ENCODE measurements at regions not wholly inside any gene's neighbourhood (a gene's known extent, or its start where the extent isn't known, plus 50 kb on each side); places are given as distances from the start of the nearest gene placed in this dataset.

- H3K4me3 ChIP-seq (ENCODE audit: low read depth in 1 of 2, low read length in 2 of 2): no peak overlapping the region
- no peaks in the 10 kb centered on the region for H3K36me3 ChIP-seq (ENCODE audit: control insufficient read depth in 2 of 2, insufficient read depth in 2 of 2, low read length in 1 of 2)
- H3K27ac ChIP-seq (ENCODE audit: low read depth in 2 of 2, low read length in 1 of 2): no peak overlapping the region
- no peaks in the 10 kb centered on the region for H3K9me3 ChIP-seq (ENCODE audit: control insufficient read depth in 2 of 2, insufficient read depth in 1 of 2, low read depth in 1 of 2, low read length in 1 of 2)
- WGBS, 2 donors: 80 to 88% methylated on average over 2 of the region's 2 CpGs
- no peaks in the 10 kb centered on the region for H3K27me3 ChIP-seq (ENCODE audit: control insufficient read depth in 1 of 2, insufficient read depth in 2 of 2, low read length in 2 of 2)
- no peaks in the 10 kb centered on the region for H3K4me1 ChIP-seq (ENCODE audit: control insufficient read depth in 2 of 2, insufficient read depth in 2 of 2, low read length in 1 of 2)
These were observed 189.8 kb upstream of the TBC1D5 start for GRCh38 chr3:17932136-17932771.

- Histone ChIP-seq H3K27ac (ENCODE audit: low read depth in 2 of 2, low read length in 1 of 2) (no peak overlapping the region), H3K4me1 (ENCODE audit: control insufficient read depth in 2 of 2, insufficient read depth in 2 of 2, low read length in 1 of 2) (no peaks in the 10 kb centered on the region), H3K36me3 (ENCODE audit: control insufficient read depth in 2 of 2, insufficient read depth in 2 of 2, low read length in 1 of 2) (no peaks in the 10 kb centered on the region), H3K9me3 (ENCODE audit: control insufficient read depth in 2 of 2, insufficient read depth in 1 of 2, low read depth in 1 of 2, low read length in 1 of 2) (no peaks in the 10 kb centered on the region), H3K4me3 (ENCODE audit: low read depth in 1 of 2, low read length in 2 of 2) (no peak overlapping the region), H3K27me3 (ENCODE audit: control insufficient read depth in 1 of 2, insufficient read depth in 2 of 2, low read length in 2 of 2) (no peaks in the 10 kb centered on the region)
- 84 to 89% methylated on average over 1 of the region's 1 CpG for WGBS, 2 donors
These were observed 188.7 kb upstream of the TBC1D5 start for GRCh38 chr3:17931131-17931530.

GRCh38 chr3:17928502-17929145 lies 186.2 kb upstream of the TBC1D5 start:
- Histone ChIP-seq H3K4me3 (ENCODE audit: low read depth in 1 of 2, low read length in 2 of 2) (no peak overlapping the region), H3K9me3 (ENCODE audit: control insufficient read depth in 2 of 2, insufficient read depth in 1 of 2, low read depth in 1 of 2, low read length in 1 of 2) (peaks cover 0 to 2% of the 10 kb centered on the region in 2 donors), H3K36me3 (ENCODE audit: control insufficient read depth in 2 of 2, insufficient read depth in 2 of 2, low read length in 1 of 2) (no peaks in the 10 kb centered on the region), H3K27me3 (ENCODE audit: control insufficient read depth in 1 of 2, insufficient read depth in 2 of 2, low read length in 2 of 2) (no peaks in the 10 kb centered on the region), H3K27ac (ENCODE audit: low read depth in 2 of 2, low read length in 1 of 2) (no peak overlapping the region), H3K4me1 (ENCODE audit: control insufficient read depth in 2 of 2, insufficient read depth in 2 of 2, low read length in 1 of 2) (no peaks in the 10 kb centered on the region)
- 83 to 90% methylated on average over 4 of the region's 4 CpGs for WGBS, 2 donors

- no peak overlapping the region for H3K4me3 ChIP-seq (ENCODE audit: low read depth in 1 of 2, low read length in 2 of 2)
- no peak overlapping the region for H3K27ac ChIP-seq (ENCODE audit: low read depth in 2 of 2, low read length in 1 of 2)
- no peaks in the 10 kb centered on the region for H3K36me3 ChIP-seq (ENCODE audit: control insufficient read depth in 2 of 2, insufficient read depth in 2 of 2, low read length in 1 of 2)
- 72 to 89% methylated on average over 3 of the region's 3 CpGs for WGBS, 2 donors
- H3K4me1 ChIP-seq (ENCODE audit: control insufficient read depth in 2 of 2, insufficient read depth in 2 of 2, low read length in 1 of 2): no peaks in the 10 kb centered on the region
- peaks cover 0 to 2% of the 10 kb centered on the region in 2 donors for H3K9me3 ChIP-seq (ENCODE audit: control insufficient read depth in 2 of 2, insufficient read depth in 1 of 2, low read depth in 1 of 2, low read length in 1 of 2)
- H3K27me3 ChIP-seq (ENCODE audit: control insufficient read depth in 1 of 2, insufficient read depth in 2 of 2, low read length in 2 of 2): no peaks in the 10 kb centered on the region
These were observed 184.6 kb upstream of the TBC1D5 start for GRCh38 chr3:17927036-17927435.

GRCh38 chr3:17915341-17915740 lies 172.9 kb upstream of the TBC1D5 start:
- Histone ChIP-seq H3K36me3 (ENCODE audit: control insufficient read depth in 2 of 2, insufficient read depth in 2 of 2, low read length in 1 of 2) (no peaks in the 10 kb centered on the region), H3K4me3 (ENCODE audit: low read depth in 1 of 2, low read length in 2 of 2) (no peak overlapping the region), H3K27ac (ENCODE audit: low read depth in 2 of 2, low read length in 1 of 2) (no peak overlapping the region), H3K9me3 (ENCODE audit: control insufficient read depth in 2 of 2, insufficient read depth in 1 of 2, low read depth in 1 of 2, low read length in 1 of 2) (no peaks in the 10 kb centered on the region), H3K27me3 (ENCODE audit: control insufficient read depth in 1 of 2, insufficient read depth in 2 of 2, low read length in 2 of 2) (no peaks in the 10 kb centered on the region), H3K4me1 (ENCODE audit: control insufficient read depth in 2 of 2, insufficient read depth in 2 of 2, low read length in 1 of 2) (no peaks in the 10 kb centered on the region)
- WGBS, 2 donors: 81 to 83% methylated on average over 4 of the region's 4 CpGs

GRCh38 chr3:17913359-17913758 lies 170.9 kb upstream of the TBC1D5 start:
- Histone ChIP-seq H3K36me3 (ENCODE audit: control insufficient read depth in 2 of 2, insufficient read depth in 2 of 2, low read length in 1 of 2) (no peaks in the 10 kb centered on the region), H3K4me1 (ENCODE audit: control insufficient read depth in 2 of 2, insufficient read depth in 2 of 2, low read length in 1 of 2) (no peaks in the 10 kb centered on the region), H3K4me3 (ENCODE audit: low read depth in 1 of 2, low read length in 2 of 2) (no peak overlapping the region), H3K9me3 (ENCODE audit: control insufficient read depth in 2 of 2, insufficient read depth in 1 of 2, low read depth in 1 of 2, low read length in 1 of 2) (no peaks in the 10 kb centered on the region), H3K27me3 (ENCODE audit: control insufficient read depth in 1 of 2, insufficient read depth in 2 of 2, low read length in 2 of 2) (no peaks in the 10 kb centered on the region), H3K27ac (ENCODE audit: low read depth in 2 of 2, low read length in 1 of 2) (no peak overlapping the region)
- WGBS, 2 donors: 64 to 73% methylated on average over 2 of the region's 2 CpGs

GRCh38 chr3:17911986-17912760 lies 169.7 kb upstream of the TBC1D5 start:
- no peaks in the 10 kb centered on the region for H3K4me1 ChIP-seq (ENCODE audit: control insufficient read depth in 2 of 2, insufficient read depth in 2 of 2, low read length in 1 of 2)
- WGBS, 2 donors: 46 to 57% methylated on average over 8 of the region's 8 CpGs
- no peak overlapping the region for H3K27ac ChIP-seq (ENCODE audit: low read depth in 2 of 2, low read length in 1 of 2)
- no peaks in the 10 kb centered on the region for H3K9me3 ChIP-seq (ENCODE audit: control insufficient read depth in 2 of 2, insufficient read depth in 1 of 2, low read depth in 1 of 2, low read length in 1 of 2)
- H3K27me3 ChIP-seq (ENCODE audit: control insufficient read depth in 1 of 2, insufficient read depth in 2 of 2, low read length in 2 of 2): no peaks in the 10 kb centered on the region
- H3K36me3 ChIP-seq (ENCODE audit: control insufficient read depth in 2 of 2, insufficient read depth in 2 of 2, low read length in 1 of 2): no peaks in the 10 kb centered on the region
- no peak overlapping the region for H3K4me3 ChIP-seq (ENCODE audit: low read depth in 1 of 2, low read length in 2 of 2)

- Histone ChIP-seq H3K27ac (ENCODE audit: low read depth in 2 of 2, low read length in 1 of 2) (no peak overlapping the region), H3K27me3 (ENCODE audit: control insufficient read depth in 1 of 2, insufficient read depth in 2 of 2, low read length in 2 of 2) (no peaks in the 10 kb centered on the region), H3K4me3 (ENCODE audit: low read depth in 1 of 2, low read length in 2 of 2) (no peak overlapping the region), H3K36me3 (ENCODE audit: control insufficient read depth in 2 of 2, insufficient read depth in 2 of 2, low read length in 1 of 2) (no peaks in the 10 kb centered on the region), H3K4me1 (ENCODE audit: control insufficient read depth in 2 of 2, insufficient read depth in 2 of 2, low read length in 1 of 2) (no peaks in the 10 kb centered on the region), H3K9me3 (ENCODE audit: control insufficient read depth in 2 of 2, insufficient read depth in 1 of 2, low read depth in 1 of 2, low read length in 1 of 2) (no peaks in the 10 kb centered on the region)
- WGBS, 2 donors: 81 to 92% methylated on average over 1 of the region's 1 CpG
These were observed 168.5 kb upstream of the TBC1D5 start for GRCh38 chr3:17910922-17911321.

- H3K4me3 ChIP-seq (ENCODE audit: low read depth in 1 of 2, low read length in 2 of 2): no peak overlapping the region
- no peaks in the 10 kb centered on the region for H3K27me3 ChIP-seq (ENCODE audit: control insufficient read depth in 1 of 2, insufficient read depth in 2 of 2, low read length in 2 of 2)
- 91 to 96% methylated on average over 3 of the region's 3 CpGs for WGBS, 2 donors
- no peaks in the 10 kb centered on the region for H3K36me3 ChIP-seq (ENCODE audit: control insufficient read depth in 2 of 2, insufficient read depth in 2 of 2, low read length in 1 of 2)
- H3K9me3 ChIP-seq (ENCODE audit: control insufficient read depth in 2 of 2, insufficient read depth in 1 of 2, low read depth in 1 of 2, low read length in 1 of 2): no peaks in the 10 kb centered on the region
- H3K27ac ChIP-seq (ENCODE audit: low read depth in 2 of 2, low read length in 1 of 2): no peak overlapping the region
- H3K4me1 ChIP-seq (ENCODE audit: control insufficient read depth in 2 of 2, insufficient read depth in 2 of 2, low read length in 1 of 2): no peaks in the 10 kb centered on the region
These were observed 167.3 kb upstream of the TBC1D5 start for GRCh38 chr3:17909714-17910113.

Measured in esophagus (tissue), 2 donors.